GM19035 (cell line): ENCODE measurements at regions not wholly inside any gene's neighbourhood (a gene's known extent, or its start where the extent isn't known, plus 50 kb on each side); places are given as distances from the start of the nearest gene placed in this dataset.

ENCODE experiments used
- ATAC-seq: cut with Tn5 transposase; IDR thresholded peaks from one replicate; pipeline ENCODE4 v1.9.1; 2021; ENCODE audit not compliant: unreplicated experiment

- no peak for ATAC-seq
Measured at GRCh38 chr11:27861706-27862430, 161.6 kb upstream of the BDNF start.

GRCh38 chr11:27860811-27861210, 160.6 kb upstream of the BDNF start:
- ATAC-seq = no peak

- ATAC-seq = no peak
Measured at GRCh38 chr11:27858866-27859265, 158.6 kb upstream of the BDNF start.

- no peak for ATAC-seq
Measured at GRCh38 chr11:27857588-27857987, 157.3 kb upstream of the BDNF start.

GRCh38 chr11:27857014-27857413, 156.8 kb upstream of the BDNF start:
- no peak for ATAC-seq

- no peak for ATAC-seq
Measured at GRCh38 chr11:27848423-27848822, 148.2 kb upstream of the BDNF start.

GRCh38 chr11:27847496-27847895, 147.2 kb upstream of the BDNF start:
- no peak for ATAC-seq

- no peak for ATAC-seq
Measured at GRCh38 chr11:27842290-27842689, 142.0 kb upstream of the BDNF start.

- ATAC-seq = no peak
Measured at GRCh38 chr11:27841023-27841422, 140.8 kb upstream of the BDNF start.

GRCh38 chr11:27839226-27839913, 139.1 kb upstream of the BDNF start:
- ATAC-seq = no peak

GRCh38 chr11:27838674-27839073, 138.4 kb upstream of the BDNF start:
- ATAC-seq = no peak

GRCh38 chr11:27837895-27838563, 137.8 kb upstream of the BDNF start:
- ATAC-seq = peak; percentile 72

- ATAC-seq = no peak
Measured at GRCh38 chr11:27830206-27830605, 130.0 kb upstream of the BDNF start.

- ATAC-seq = no peak
Measured at GRCh38 chr11:27820249-27820648, 120.0 kb upstream of the BDNF start.

- no peak for ATAC-seq
Measured at GRCh38 chr11:27816197-27816596, 115.9 kb upstream of the BDNF start.

GRCh38 chr11:27812341-27812740, 112.1 kb upstream of the BDNF start:
- ATAC-seq = no peak

- ATAC-seq = no peak
Measured at GRCh38 chr11:27807596-27807995, 107.3 kb upstream of the BDNF start.

- no peak for ATAC-seq
Measured at GRCh38 chr11:27806122-27806521, 105.9 kb upstream of the BDNF start.

GRCh38 chr11:27795955-27796861, 96.0 kb upstream of the BDNF start:
- no peak for ATAC-seq

GRCh38 chr11:27786864-27787263, 86.6 kb upstream of the BDNF start:
- ATAC-seq = no peak

- no peak for ATAC-seq
Measured at GRCh38 chr11:27786331-27786730, 86.1 kb upstream of the BDNF start.
